GM18505 (cell line): ENCODE measurements at regions not wholly inside any gene's neighbourhood (a gene's known extent, or its start where the extent isn't known, plus 50 kb on each side); places are given as distances from the start of the nearest gene placed in this dataset.

Source experiments
- ATAC-seq: cut with Tn5 transposase; IDR thresholded peaks from one replicate; pipeline ENCODE4 v1.9.1; 2021; ENCODE audit not compliant: unreplicated experiment
- POLR2A ChIP-seq: IDR thresholded peaks from 4 replicates; pipeline ENCODE4 v1.6.1; 2011; ENCODE audit warnings: borderline replicate concordance; ENCODE audit not compliant: insufficient read depth, insufficient read length; ENCODE audit errors: extremely low read depth

DNA sequence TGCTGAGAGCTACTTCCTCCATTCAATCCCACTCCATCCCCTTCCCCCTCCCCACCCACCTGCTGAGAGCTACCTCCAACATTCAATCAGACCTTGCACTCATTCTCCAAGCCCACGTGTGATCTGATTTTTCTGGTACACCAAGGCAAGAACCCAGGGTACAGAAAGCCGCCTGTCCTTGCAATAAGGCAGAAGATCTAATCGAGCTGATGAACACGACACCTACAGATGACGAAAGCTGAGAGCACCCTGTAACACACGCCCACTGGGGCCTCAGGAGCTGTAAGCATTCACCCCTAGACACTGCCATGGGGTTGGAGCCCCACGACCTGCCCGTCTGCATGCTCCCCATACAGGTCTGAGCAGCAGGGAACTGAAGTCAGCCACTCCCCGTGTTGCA lies 58.3 kb downstream of the TRIML1 start:
- no peak for TF ChIP-seq POLR2A
- ATAC-seq, result no peak

DNA sequence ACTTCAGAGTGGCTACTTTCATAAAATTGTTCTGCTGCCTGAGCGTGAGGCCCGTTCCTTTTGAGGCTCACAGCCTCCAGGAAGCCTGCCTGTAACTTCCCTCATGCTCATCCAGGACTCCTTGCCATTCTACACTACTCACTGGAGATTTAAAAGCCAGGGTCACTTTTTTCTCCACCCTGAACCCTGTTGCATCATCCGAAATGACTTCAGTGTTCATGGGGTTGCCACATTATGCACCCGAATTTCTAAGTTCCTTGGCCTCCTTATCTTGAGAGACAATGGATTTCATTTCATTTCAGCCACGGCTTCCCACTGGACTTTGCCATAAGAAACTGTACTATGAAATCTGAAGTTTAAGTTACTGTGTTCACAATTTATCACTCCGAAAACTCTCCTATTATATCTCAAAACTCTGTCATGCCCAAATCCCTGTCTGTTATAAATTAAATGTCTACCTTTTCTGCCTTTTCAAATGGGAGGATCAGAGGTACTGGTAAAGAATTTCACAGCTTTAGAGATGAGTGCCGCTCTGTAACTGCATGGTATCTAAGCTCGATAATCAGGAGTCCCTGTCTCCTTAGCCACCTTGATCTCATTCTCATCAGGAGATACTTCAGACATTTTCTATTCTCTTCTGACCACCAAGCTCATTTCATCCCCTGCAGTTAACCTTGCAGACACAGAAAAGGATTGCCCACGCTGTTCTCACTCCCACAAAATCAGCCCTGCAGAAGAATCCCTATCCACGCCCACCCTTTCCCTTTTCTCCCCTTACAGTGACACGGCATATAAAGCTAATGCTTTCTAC lies 59.9 kb downstream of the TRIML1 start:
- ATAC-seq, result no peak
- TF ChIP-seq POLR2A, result no peak

GRCh38 chr4:188201851-188202250 lies 62.6 kb downstream of the TRIML1 start:
- no peak for TF ChIP-seq POLR2A

GRCh38 chr4:188206783-188207182 lies 67.5 kb downstream of the TRIML1 start:
- ATAC-seq, result no peak

More at GRCh38 chr4:188201851-188202250, 62.6 kb downstream of the TRIML1 start:
- no peak for ATAC-seq

GRCh38 chr4:188214861-188215260 lies 75.6 kb downstream of the TRIML1 start:
- ATAC-seq, result no peak

More at GRCh38 chr4:188206783-188207182, 67.5 kb downstream of the TRIML1 start:
- no peak for TF ChIP-seq POLR2A

GRCh38 chr4:188218392-188218791 lies 79.2 kb downstream of the TRIML1 start:
- TF ChIP-seq POLR2A, result no peak
- ATAC-seq, result no peak

More at GRCh38 chr4:188214861-188215260, 75.6 kb downstream of the TRIML1 start:
- TF ChIP-seq POLR2A, result no peak

GRCh38 chr4:188220006-188220405 lies 80.8 kb downstream of the TRIML1 start:
- ATAC-seq, result no peak
- TF ChIP-seq POLR2A, result no peak

- ATAC-seq, result no peak
- TF ChIP-seq POLR2A, result no peak
Observed at GRCh38 chr4:188221090-188221489, 81.8 kb downstream of the TRIML1 start.

DNA sequence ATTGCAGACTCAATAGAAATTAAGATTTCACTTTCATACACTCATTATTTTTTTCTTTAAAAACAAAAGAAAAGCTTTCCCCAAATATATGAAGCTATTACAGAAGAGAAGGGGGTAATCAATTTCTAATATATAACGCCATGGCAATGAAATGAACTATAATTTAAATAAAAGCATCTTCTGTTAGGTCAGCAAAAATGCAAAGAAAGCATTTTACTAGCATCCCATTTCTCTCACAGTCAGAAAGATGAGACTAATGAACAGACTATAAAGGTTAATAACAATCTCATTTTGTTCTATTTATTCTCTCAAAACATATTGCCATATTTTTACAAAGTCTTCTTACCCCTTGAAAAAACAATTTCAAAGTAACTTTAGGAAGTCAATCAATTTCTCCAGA lies 89.0 kb downstream of the TRIML1 start:
- TF ChIP-seq POLR2A, result no peak
- ATAC-seq, result no peak

DNA sequence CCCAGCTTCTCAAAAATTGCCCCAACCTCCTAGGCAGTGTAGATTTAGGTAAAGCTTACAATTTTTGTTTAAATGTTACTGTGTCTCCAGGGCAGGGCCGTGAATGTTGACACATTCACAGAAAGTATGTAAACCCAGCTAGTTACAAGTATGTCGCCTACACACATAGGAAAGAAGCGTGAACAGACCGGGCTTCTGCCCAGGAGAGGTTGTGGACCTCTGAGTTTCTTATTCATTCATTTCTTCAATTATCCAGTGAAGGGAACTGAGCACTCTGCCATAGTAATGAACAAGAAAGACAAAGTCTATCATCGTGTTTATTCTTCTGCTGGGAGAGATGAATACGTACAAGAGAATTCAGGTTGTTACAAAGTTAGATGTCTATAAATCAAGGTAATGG lies 93.2 kb downstream of the TRIML1 start:
- no peak for ATAC-seq
- TF ChIP-seq POLR2A, result no peak

- ATAC-seq, result no peak
- TF ChIP-seq POLR2A, result no peak
Observed at GRCh38 chr4:188242041-188242440, 102.8 kb downstream of the TRIML1 start.

DNA sequence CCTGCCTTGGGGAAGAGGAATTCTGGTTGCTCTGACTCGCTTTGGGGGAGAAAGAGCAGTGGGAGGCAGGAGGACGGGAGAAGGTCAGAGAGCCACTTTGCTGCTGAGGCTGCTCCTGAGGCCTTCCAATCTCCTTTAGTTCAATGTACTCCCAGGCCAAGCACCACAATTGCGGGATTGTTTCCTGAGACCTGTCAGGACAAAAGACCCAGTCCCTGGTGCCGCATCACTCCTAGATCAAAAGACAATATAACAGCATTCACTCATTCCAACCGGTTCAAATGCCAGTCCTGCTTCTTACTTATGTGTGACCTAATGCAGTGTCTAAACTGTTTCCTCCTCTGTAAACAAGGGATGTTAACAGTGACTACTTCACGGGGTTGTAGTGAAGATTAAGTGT lies 106.4 kb downstream of the TRIML1 start:
- no peak for ATAC-seq
- TF ChIP-seq POLR2A, result no peak

GRCh38 chr4:188246488-188246887 lies 107.2 kb downstream of the TRIML1 start:
- ATAC-seq, result no peak
- no peak for TF ChIP-seq POLR2A

DNA sequence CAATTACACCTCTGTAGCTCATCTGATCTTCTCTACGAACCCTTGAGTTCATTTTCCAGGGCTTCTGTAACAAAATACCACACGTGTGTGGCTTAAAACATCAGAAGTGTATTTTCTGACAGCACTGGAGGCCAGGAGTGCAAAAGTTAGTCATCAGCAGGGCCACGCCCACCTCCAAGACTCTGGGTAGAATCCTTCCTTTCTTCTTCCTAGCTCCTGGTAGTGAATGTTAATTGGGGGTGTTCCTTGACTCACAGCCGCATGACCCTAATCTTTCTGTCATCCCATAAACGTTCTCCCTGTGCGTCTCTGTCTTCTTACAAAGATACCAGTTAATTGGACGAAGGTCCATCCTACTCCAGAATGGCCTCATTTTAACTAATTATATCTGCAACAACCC lies 115.0 kb downstream of the TRIML1 start:
- no peak for ATAC-seq
- TF ChIP-seq POLR2A, result no peak
